ENCODE measurements at regions not wholly inside any gene's neighbourhood (a gene's known extent, or its start where the extent isn't known, plus 50 kb on each side); places are given as distances from the start of the nearest gene placed in this dataset.

GRCh38 chr1:244288663-244289062 is 163.0 kb downstream of the ADSS2 start:
- Histone ChIP-seq H3K4me3 (ENCODE audit: low read length) (no peak overlapping the region), H3K27ac (ENCODE audit: low read depth in 1 of 2, low read length in 2 of 2) (no peak overlapping the region), H3K9me3 (ENCODE audit: control insufficient read depth in 1 of 2, insufficient read depth in 1 of 2, low read length in 2 of 2) (peaks cover 0 to 4% of the 10 kb centered on the region in 2 experiments), H3K36me3 (ENCODE audit: insufficient read depth, low read length) (no peaks in the 10 kb centered on the region), H3K27me3 (ENCODE audit: control insufficient read depth in 1 of 2, insufficient read depth in 2 of 2, low read length in 2 of 2) (no peaks in the 10 kb centered on the region), H3K4me1 (ENCODE audit: insufficient read depth, low read length) (no peaks in the 10 kb centered on the region)
- Mint-ChIP-seq H3K4me1 (ENCODE audit: low read depth) (peaks cover 4% of the 10 kb centered on the region), H3K27ac (no peak overlapping the region), H3K27me3 (no peaks in the 10 kb centered on the region), H3K36me3 (ENCODE audit: low read depth) (no peaks in the 10 kb centered on the region), H3K9me3 (peaks cover 1% of the 10 kb centered on the region), H3K4me3 (no peak overlapping the region)
- DNase-seq (no peak), ATAC-seq (ENCODE audit: poor library complexity) (no peak)
- ChIA-PET POLR2A (no interaction called here), CTCF (interaction anchor here (2.2 kb wide), 1 partner anchor 11 kb away, joined by 6 read pairs; no protein-coding TSS in a partner anchor)
- TF ChIP-seq, protein P1, sequence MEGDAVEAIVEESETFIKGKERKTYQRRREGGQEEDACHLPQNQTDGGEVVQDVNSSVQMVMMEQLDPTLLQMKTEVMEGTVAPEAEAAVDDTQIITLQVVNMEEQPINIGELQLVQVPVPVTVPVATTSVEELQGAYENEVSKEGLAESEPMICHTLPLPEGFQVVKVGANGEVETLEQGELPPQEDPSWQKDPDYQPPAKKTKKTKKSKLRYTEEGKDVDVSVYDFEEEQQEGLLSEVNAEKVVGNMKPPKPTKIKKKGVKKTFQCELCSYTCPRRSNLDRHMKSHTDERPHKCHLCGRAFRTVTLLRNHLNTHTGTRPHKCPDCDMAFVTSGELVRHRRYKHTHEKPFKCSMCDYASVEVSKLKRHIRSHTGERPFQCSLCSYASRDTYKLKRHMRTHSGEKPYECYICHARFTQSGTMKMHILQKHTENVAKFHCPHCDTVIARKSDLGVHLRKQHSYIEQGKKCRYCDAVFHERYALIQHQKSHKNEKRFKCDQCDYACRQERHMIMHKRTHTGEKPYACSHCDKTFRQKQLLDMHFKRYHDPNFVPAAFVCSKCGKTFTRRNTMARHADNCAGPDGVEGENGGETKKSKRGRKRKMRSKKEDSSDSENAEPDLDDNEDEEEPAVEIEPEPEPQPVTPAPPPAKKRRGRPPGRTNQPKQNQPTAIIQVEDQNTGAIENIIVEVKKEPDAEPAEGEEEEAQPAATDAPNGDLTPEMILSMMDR (IDR thresholded peaks at IDR 0.05) = no peak
- intact Hi-C loops (cut with DNase I, micrococcal nuclease) = loop anchor here in 1 of 2 experiments (10.0 kb wide), 1 partner anchor 1834 kb away; no protein-coding TSS in a partner anchor

GRCh38 chr1:244289991-244290785 is 161.5 kb downstream of the ADSS2 start:
- TF ChIP-seq, protein P1 (IDR thresholded peaks at IDR 0.05) = no peak
- Histone ChIP-seq H3K4me3 (ENCODE audit: low read length) (no peak overlapping the region), H3K27me3 (ENCODE audit: control insufficient read depth in 1 of 2, insufficient read depth in 2 of 2, low read length in 2 of 2) (no peaks in the 10 kb centered on the region), H3K36me3 (ENCODE audit: insufficient read depth, low read length) (no peaks in the 10 kb centered on the region), H3K4me1 (ENCODE audit: insufficient read depth, low read length) (no peaks in the 10 kb centered on the region), H3K9me3 (ENCODE audit: control insufficient read depth in 1 of 2, insufficient read depth in 1 of 2, low read length in 2 of 2) (peaks cover 0 to 4% of the 10 kb centered on the region in 2 experiments), H3K27ac (ENCODE audit: low read depth in 1 of 2, low read length in 2 of 2) (no peak overlapping the region)
- intact Hi-C loops (cut with DNase I, micrococcal nuclease) = loop anchor here in 1 of 2 experiments (10.0 kb wide), 2 partner anchors 685 to 1835 kb away; no protein-coding TSS in a partner anchor
- DNase-seq (no peak), ATAC-seq (ENCODE audit: poor library complexity) (no peak)
- no peak overlapping the region for H3K27ac Mint-ChIP-seq
- H3K9me3 Mint-ChIP-seq = peaks cover 1% of the 10 kb centered on the region
- ChIA-PET POLR2A (interaction anchor here (1.1 kb wide), 1 partner anchor 9 kb away, joined by 3 read pairs; no protein-coding TSS in a partner anchor), CTCF (interaction anchor here (2.2 kb wide), 1 partner anchor 9 kb away, joined by 6 read pairs; no protein-coding TSS in a partner anchor)
- H3K4me1 Mint-ChIP-seq (ENCODE audit: low read depth) = peaks cover 4% of the 10 kb centered on the region
- no peaks in the 10 kb centered on the region for H3K27me3 Mint-ChIP-seq
- H3K36me3 Mint-ChIP-seq (ENCODE audit: low read depth) = no peaks in the 10 kb centered on the region
- H3K4me3 Mint-ChIP-seq = no peak overlapping the region

DNA sequence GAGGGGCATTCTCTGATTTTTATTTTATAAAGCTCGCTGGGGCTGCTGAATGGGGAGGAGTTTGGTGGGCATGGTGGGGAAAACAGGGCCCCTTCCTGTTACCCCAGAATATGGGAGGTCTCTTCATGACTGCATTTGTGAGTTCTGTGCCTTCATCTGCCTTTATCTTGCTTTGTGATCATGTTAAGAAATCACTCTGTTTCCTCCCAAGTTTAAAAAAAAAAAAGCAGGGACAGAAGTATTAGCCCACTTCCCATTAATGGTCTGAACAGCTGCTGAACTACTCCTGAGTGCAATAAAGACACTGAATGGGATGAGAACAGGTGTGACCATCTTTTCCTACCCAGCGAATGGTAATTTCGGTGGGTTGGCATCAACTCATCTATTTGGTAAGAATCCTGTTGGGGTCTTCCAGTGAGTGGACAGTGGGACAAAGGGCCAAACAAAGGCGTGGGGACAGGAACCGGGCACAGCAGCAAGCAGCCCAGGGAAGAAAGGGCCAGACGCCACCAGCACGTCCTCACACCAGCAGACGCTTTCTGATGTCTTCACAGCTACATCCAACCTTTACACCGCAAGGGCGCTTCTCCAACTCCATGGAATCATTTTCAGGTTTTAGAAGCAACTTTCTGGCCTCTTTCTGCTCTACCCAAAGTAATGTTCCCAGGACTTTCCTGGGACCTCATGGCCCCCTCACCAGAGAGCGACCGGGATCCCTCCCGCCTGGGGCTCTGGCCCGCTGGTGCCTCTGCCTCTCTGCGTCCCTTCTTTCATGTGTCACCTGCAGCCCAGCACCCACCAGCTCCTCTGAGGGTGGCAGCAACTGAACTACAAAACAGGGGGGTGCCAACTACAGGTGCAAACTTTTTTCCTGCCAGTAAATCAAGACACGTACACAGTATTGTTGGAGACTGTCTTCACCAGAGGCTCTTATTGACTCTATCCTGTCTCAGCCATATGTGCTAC is 160.2 kb downstream of the ADSS2 start:
- Mint-ChIP-seq H3K36me3 (ENCODE audit: low read depth) (no peaks in the 10 kb centered on the region), H3K9me3 (peaks cover 1% of the 10 kb centered on the region), H3K4me3 (no peak overlapping the region), H3K27me3 (no peaks in the 10 kb centered on the region), H3K27ac (no peak overlapping the region), H3K4me1 (ENCODE audit: low read depth) (peaks cover 4% of the 10 kb centered on the region)
- ATAC-seq (ENCODE audit: poor library complexity) (no peak), DNase-seq (no peak)
- ChIA-PET POLR2A (interaction anchor here (1.1 kb wide), 1 partner anchor 8 kb away, joined by 3 read pairs; no protein-coding TSS in a partner anchor), CTCF (no interaction called here)
- H3K9me3 ChIP-seq (ENCODE audit: control insufficient read depth in 1 of 2, insufficient read depth in 1 of 2, low read length in 2 of 2) = peaks cover 0 to 4% of the 10 kb centered on the region in 2 experiments
- TF ChIP-seq, protein P1 (IDR thresholded peaks at IDR 0.05) = no peak
- no peaks in the 10 kb centered on the region for H3K36me3 ChIP-seq (ENCODE audit: insufficient read depth, low read length)
- H3K4me1 ChIP-seq (ENCODE audit: insufficient read depth, low read length) = no peaks in the 10 kb centered on the region
- no peak overlapping the region for H3K27ac ChIP-seq (ENCODE audit: low read depth in 1 of 2, low read length in 2 of 2)
- no peak overlapping the region for H3K4me3 ChIP-seq (ENCODE audit: low read length)
- H3K27me3 ChIP-seq (ENCODE audit: control insufficient read depth in 1 of 2, insufficient read depth in 2 of 2, low read length in 2 of 2) = no peaks in the 10 kb centered on the region
- intact Hi-C loops (cut with DNase I, micrococcal nuclease) = loop anchor here in 1 of 2 experiments (10.0 kb wide), 1 partner anchor 683 kb away; no protein-coding TSS in a partner anchor

Measured in CD4-positive, alpha-beta T cell (primary cell).